ENCODE measurements at regions not wholly inside any gene's neighbourhood (a gene's known extent, or its start where the extent isn't known, plus 50 kb on each side); places are given as distances from the start of the nearest gene placed in this dataset.
"Not testable (repeated sequence)": the region's sequence is repeated elsewhere in the genome, so short reads cannot be mapped to it uniquely, and the experiment has no call there.

DNA sequence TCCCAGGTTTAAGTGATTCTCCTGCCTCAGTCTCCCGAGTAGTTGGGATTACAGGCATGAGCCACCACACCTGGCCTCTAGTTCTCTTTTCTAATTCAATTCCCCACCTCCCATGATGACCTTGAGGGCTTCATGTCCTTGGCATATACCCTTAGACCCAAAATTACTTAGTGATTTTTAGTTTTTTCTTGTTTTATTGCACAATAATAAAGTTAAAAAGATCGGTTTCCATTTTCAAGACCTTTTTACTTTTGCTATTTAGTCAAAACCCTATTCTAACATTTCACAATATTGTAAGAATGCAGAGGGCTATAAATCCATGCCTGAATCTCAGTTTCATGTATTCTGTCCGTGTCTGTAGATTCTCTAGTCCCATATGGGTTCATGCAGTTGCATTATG, 354.6 kb upstream of the FANCL start:
- H3K27ac ChIP-seq (ENCODE audit: low read depth in 2 of 2, low read length in 1 of 2), result no peak overlapping the region
- H3K36me3 ChIP-seq (ENCODE audit: control insufficient read depth in 2 of 2, insufficient read depth in 2 of 2, low read length in 1 of 2), result no peaks in the 10 kb centered on the region
- WGBS, 2 donors, result 65 to 68% methylated on average over 3 of the region's 3 CpGs
- H3K4me1 ChIP-seq (ENCODE audit: control insufficient read depth in 2 of 2, insufficient read depth in 2 of 2, low read length in 1 of 2), result no peaks in the 10 kb centered on the region
- H3K27me3 ChIP-seq (ENCODE audit: control insufficient read depth in 1 of 2, insufficient read depth in 2 of 2, low read length in 2 of 2), result no peaks in the 10 kb centered on the region
- H3K4me3 ChIP-seq (ENCODE audit: low read depth in 1 of 2, low read length in 2 of 2), result no peak overlapping the region
- H3K9me3 ChIP-seq (ENCODE audit: control insufficient read depth in 2 of 2, insufficient read depth in 1 of 2, low read depth in 1 of 2, low read length in 1 of 2), result peaks cover 0 to 3% of the 10 kb centered on the region in 2 donors

DNA sequence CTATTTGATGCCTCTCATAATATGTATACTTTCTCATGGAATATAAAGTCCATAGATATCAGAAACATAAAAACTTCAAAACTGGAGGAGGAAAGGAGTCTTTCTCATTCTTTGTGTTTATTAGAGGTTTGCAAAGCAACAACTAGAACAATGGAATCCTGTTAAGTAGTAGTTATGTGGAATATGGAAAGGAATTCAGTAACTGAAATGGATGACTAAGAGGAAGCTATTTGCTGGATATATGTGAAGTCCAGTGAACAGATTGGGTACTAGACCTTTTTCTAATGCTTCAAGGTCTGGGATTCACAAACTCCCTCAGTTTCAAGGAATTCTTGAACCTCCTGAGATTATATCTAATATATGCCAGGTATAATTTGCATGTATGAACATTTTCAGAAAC, 353.6 kb upstream of the FANCL start:
- Histone ChIP-seq H3K4me3 (ENCODE audit: low read depth in 1 of 2, low read length in 2 of 2) (no peak overlapping the region), H3K27me3 (ENCODE audit: control insufficient read depth in 1 of 2, insufficient read depth in 2 of 2, low read length in 2 of 2) (no peaks in the 10 kb centered on the region), H3K27ac (ENCODE audit: low read depth in 2 of 2, low read length in 1 of 2) (no peak overlapping the region), H3K36me3 (ENCODE audit: control insufficient read depth in 2 of 2, insufficient read depth in 2 of 2, low read length in 1 of 2) (no peaks in the 10 kb centered on the region), H3K9me3 (ENCODE audit: control insufficient read depth in 2 of 2, insufficient read depth in 1 of 2, low read depth in 1 of 2, low read length in 1 of 2) (no peaks in the 10 kb centered on the region), H3K4me1 (ENCODE audit: control insufficient read depth in 2 of 2, insufficient read depth in 2 of 2, low read length in 1 of 2) (no peaks in the 10 kb centered on the region)

DNA sequence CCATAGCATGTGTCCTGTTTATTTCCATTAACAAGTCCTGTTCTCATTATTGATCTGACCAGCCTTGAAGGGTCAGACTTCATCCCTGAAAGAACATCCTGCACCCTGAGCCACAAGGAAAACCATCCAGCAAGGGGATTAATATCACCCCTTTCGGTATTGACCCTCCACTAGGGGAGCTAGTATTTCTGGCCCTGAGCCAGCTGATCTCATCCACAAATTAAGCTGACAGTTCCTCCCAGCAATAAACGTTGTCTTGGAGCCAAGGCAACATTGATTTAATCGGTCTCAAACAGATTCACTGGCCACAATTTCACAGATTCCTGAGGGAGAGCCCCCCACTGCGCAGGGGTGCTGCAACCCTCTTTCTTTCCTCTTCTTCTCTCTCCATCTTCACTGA, 353.1 kb upstream of the FANCL start:
- 45 to 46% methylated on average over 4 of the region's 4 CpGs for WGBS, 2 donors

DNA sequence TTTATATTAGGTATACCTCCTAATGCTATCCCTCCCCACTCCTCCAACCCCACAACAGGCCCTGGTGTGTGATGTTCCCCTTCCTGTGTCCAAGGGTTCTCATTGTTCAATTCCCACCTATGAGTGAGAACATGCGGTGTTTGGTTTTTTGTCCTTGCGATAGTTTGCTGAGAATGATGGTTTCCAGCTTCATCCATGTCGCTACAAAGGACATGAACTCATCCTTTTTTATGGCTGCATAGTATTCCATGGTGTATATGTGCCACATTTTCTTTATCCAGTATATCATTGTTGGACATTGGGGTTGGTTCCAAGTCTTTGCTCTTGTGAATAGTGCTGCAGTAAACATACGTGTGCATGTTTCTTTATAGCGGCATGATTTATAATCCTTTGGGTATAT, 345.1 kb upstream of the FANCL start:
- H3K27me3 ChIP-seq (ENCODE audit: control insufficient read depth in 1 of 2, insufficient read depth in 2 of 2, low read length in 2 of 2); H3K9me3 ChIP-seq (ENCODE audit: control insufficient read depth in 2 of 2, insufficient read depth in 1 of 2, low read depth in 1 of 2, low read length in 1 of 2); H3K4me3 ChIP-seq (ENCODE audit: low read depth in 1 of 2, low read length in 2 of 2); H3K36me3 ChIP-seq (ENCODE audit: control insufficient read depth in 2 of 2, insufficient read depth in 2 of 2, low read length in 1 of 2); H3K4me1 ChIP-seq (ENCODE audit: control insufficient read depth in 2 of 2, insufficient read depth in 2 of 2, low read length in 1 of 2); H3K27ac ChIP-seq (ENCODE audit: low read depth in 2 of 2, low read length in 1 of 2): not testable (repeated sequence)
- WGBS, 2 donors, result 84 to 99% methylated on average over 3 to 5 of the region's 5 CpGs

More for the DNA sequence above, 353.1 kb upstream of the FANCL start:
- Histone ChIP-seq H3K9me3 (ENCODE audit: control insufficient read depth in 2 of 2, insufficient read depth in 1 of 2, low read depth in 1 of 2, low read length in 1 of 2) (no peaks in the 10 kb centered on the region), H3K27ac (ENCODE audit: low read depth in 2 of 2, low read length in 1 of 2) (no peak overlapping the region), H3K4me3 (ENCODE audit: low read depth in 1 of 2, low read length in 2 of 2) (no peak overlapping the region), H3K27me3 (ENCODE audit: control insufficient read depth in 1 of 2, insufficient read depth in 2 of 2, low read length in 2 of 2) (no peaks in the 10 kb centered on the region), H3K4me1 (ENCODE audit: control insufficient read depth in 2 of 2, insufficient read depth in 2 of 2, low read length in 1 of 2) (no peaks in the 10 kb centered on the region), H3K36me3 (ENCODE audit: control insufficient read depth in 2 of 2, insufficient read depth in 2 of 2, low read length in 1 of 2) (no peaks in the 10 kb centered on the region)

DNA sequence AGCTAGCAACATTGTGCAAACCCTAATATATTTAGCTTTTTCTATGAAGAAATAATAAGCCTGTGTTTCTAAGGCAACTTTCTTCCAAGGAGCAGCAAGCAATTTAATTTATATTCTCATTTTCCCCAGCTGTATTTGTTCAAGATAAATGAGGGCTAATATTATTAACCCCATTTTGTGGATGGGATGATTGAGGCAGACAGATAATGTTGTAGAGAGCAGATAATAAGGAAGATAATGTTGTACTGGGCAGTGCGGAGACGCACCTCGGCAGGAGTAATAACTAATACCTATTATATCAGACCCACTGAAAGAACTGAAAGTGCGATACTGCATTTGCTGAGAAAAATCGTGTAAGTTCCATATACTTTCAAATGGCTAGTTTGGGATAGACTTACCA, 344.1 kb upstream of the FANCL start:
- H3K27me3 ChIP-seq (ENCODE audit: control insufficient read depth in 1 of 2, insufficient read depth in 2 of 2, low read length in 2 of 2), result no peaks in the 10 kb centered on the region
- no peak overlapping the region for H3K4me3 ChIP-seq (ENCODE audit: low read depth in 1 of 2, low read length in 2 of 2)
- no peaks in the 10 kb centered on the region for H3K36me3 ChIP-seq (ENCODE audit: control insufficient read depth in 2 of 2, insufficient read depth in 2 of 2, low read length in 1 of 2)
- no peaks in the 10 kb centered on the region for H3K4me1 ChIP-seq (ENCODE audit: control insufficient read depth in 2 of 2, insufficient read depth in 2 of 2, low read length in 1 of 2)
- no peak overlapping the region for H3K27ac ChIP-seq (ENCODE audit: low read depth in 2 of 2, low read length in 1 of 2)
- WGBS, 2 donors, result 91 to 93% methylated on average over 5 of the region's 5 CpGs
- no peaks in the 10 kb centered on the region for H3K9me3 ChIP-seq (ENCODE audit: control insufficient read depth in 2 of 2, insufficient read depth in 1 of 2, low read depth in 1 of 2, low read length in 1 of 2)

DNA sequence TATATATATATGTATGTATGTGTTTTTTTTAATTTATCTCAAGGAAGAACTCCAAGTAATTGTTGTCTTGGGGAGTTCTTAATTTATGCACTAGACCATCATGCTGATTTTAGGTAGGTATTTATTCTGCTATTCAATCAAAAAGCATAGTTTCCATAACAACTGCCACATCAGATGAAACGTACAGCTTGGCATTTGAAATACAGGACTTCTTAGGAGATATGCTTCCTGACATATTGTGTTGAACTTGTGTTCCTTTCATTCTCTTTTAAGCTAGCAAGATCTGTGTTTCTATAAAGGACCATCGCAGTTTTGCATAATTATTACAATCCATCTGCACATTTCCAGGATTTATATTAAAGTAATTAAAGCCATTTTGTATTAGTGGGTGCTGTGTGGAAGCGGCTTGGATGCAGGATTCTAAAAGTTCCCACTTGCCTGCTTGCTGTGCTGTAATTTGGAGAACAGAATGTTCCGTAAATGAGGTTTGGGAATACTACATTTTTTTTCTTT, 343.5 kb upstream of the FANCL start:
- H3K27ac ChIP-seq (ENCODE audit: low read depth in 2 of 2, low read length in 1 of 2), result no peak overlapping the region
- H3K4me3 ChIP-seq (ENCODE audit: low read depth in 1 of 2, low read length in 2 of 2), result no peak overlapping the region
- no peaks in the 10 kb centered on the region for H3K4me1 ChIP-seq (ENCODE audit: control insufficient read depth in 2 of 2, insufficient read depth in 2 of 2, low read length in 1 of 2)
- no peaks in the 10 kb centered on the region for H3K9me3 ChIP-seq (ENCODE audit: control insufficient read depth in 2 of 2, insufficient read depth in 1 of 2, low read depth in 1 of 2, low read length in 1 of 2)
- H3K27me3 ChIP-seq (ENCODE audit: control insufficient read depth in 1 of 2, insufficient read depth in 2 of 2, low read length in 2 of 2), result no peaks in the 10 kb centered on the region
- 80 to 86% methylated on average over 4 of the region's 4 CpGs for WGBS, 2 donors
- no peaks in the 10 kb centered on the region for H3K36me3 ChIP-seq (ENCODE audit: control insufficient read depth in 2 of 2, insufficient read depth in 2 of 2, low read length in 1 of 2)

- Histone ChIP-seq H3K9me3 (ENCODE audit: control insufficient read depth in 2 of 2, insufficient read depth in 1 of 2, low read depth in 1 of 2, low read length in 1 of 2) (no peaks in the 10 kb centered on the region), H3K27ac (ENCODE audit: low read depth in 2 of 2, low read length in 1 of 2) (no peak overlapping the region), H3K4me3 (ENCODE audit: low read depth in 1 of 2, low read length in 2 of 2) (no peak overlapping the region), H3K4me1 (ENCODE audit: control insufficient read depth in 2 of 2, insufficient read depth in 2 of 2, low read length in 1 of 2) (no peaks in the 10 kb centered on the region), H3K27me3 (ENCODE audit: control insufficient read depth in 1 of 2, insufficient read depth in 2 of 2, low read length in 2 of 2) (no peaks in the 10 kb centered on the region), H3K36me3 (ENCODE audit: control insufficient read depth in 2 of 2, insufficient read depth in 2 of 2, low read length in 1 of 2) (no peaks in the 10 kb centered on the region)
- 96% methylated on average over 2 of the region's 2 CpGs for WGBS, 2 donors
These were observed 337.2 kb upstream of the FANCL start for GRCh38 chr2:58578276-58578675.

DNA sequence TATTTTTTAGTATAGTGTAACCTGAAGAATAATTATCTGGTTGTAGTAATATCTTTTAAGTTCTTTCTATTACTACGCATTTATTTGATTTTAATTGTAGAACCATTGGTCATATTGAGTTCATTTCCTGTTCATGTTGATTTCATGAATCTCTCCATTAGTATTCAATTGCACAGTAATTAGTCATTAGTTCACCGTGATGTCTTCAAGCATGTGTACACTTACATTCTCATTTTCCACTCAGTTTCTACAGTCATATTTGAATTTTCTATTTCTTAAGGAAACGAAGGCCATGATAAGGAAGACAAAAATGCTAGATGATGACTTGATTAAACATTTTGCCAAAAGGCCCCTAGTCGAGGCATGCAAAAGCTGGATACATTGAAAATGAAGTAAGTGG, 333.7 kb upstream of the FANCL start:
- H3K27me3 ChIP-seq (ENCODE audit: control insufficient read depth in 1 of 2, insufficient read depth in 2 of 2, low read length in 2 of 2), result no peaks in the 10 kb centered on the region
- WGBS, 2 donors, result 73 to 74% methylated on average over 4 of the region's 4 CpGs

DNA sequence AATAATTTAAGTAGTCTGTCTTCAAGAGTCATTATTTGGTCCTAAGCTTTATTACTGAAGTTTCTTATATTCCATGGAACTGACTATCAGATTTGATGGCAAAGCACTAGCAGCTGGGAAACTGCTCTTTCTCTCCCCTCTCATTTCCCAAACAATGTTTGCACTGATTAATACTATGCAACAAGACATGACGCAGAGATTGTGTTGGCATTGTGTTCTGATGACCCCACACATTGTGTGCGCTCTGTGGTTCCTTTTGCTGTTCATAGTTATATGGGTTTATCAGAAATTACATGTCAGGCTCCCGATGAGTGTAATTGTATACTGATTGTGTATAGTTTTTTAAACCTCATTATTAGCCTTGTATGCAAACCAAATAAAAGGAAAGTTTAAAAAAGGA, 331.6 kb upstream of the FANCL start:
- H3K4me1 ChIP-seq (ENCODE audit: control insufficient read depth in 2 of 2, insufficient read depth in 2 of 2, low read length in 1 of 2), result no peaks in the 10 kb centered on the region
- H3K9me3 ChIP-seq (ENCODE audit: control insufficient read depth in 2 of 2, insufficient read depth in 1 of 2, low read depth in 1 of 2, low read length in 1 of 2), result no peaks in the 10 kb centered on the region
- H3K27me3 ChIP-seq (ENCODE audit: control insufficient read depth in 1 of 2, insufficient read depth in 2 of 2, low read length in 2 of 2), result no peaks in the 10 kb centered on the region
- no peak overlapping the region for H3K27ac ChIP-seq (ENCODE audit: low read depth in 2 of 2, low read length in 1 of 2)
- no peaks in the 10 kb centered on the region for H3K36me3 ChIP-seq (ENCODE audit: control insufficient read depth in 2 of 2, insufficient read depth in 2 of 2, low read length in 1 of 2)
- H3K4me3 ChIP-seq (ENCODE audit: low read depth in 1 of 2, low read length in 2 of 2), result no peak overlapping the region
- 69 to 79% methylated on average over 3 of the region's 3 CpGs for WGBS, 2 donors

More for the DNA sequence above, 333.7 kb upstream of the FANCL start:
- Histone ChIP-seq H3K36me3 (ENCODE audit: control insufficient read depth in 2 of 2, insufficient read depth in 2 of 2, low read length in 1 of 2) (no peaks in the 10 kb centered on the region), H3K4me3 (ENCODE audit: low read depth in 1 of 2, low read length in 2 of 2) (no peak overlapping the region), H3K4me1 (ENCODE audit: control insufficient read depth in 2 of 2, insufficient read depth in 2 of 2, low read length in 1 of 2) (no peaks in the 10 kb centered on the region), H3K9me3 (ENCODE audit: control insufficient read depth in 2 of 2, insufficient read depth in 1 of 2, low read depth in 1 of 2, low read length in 1 of 2) (no peaks in the 10 kb centered on the region), H3K27ac (ENCODE audit: low read depth in 2 of 2, low read length in 1 of 2) (no peak overlapping the region)

- Histone ChIP-seq H3K4me1 (ENCODE audit: control insufficient read depth in 2 of 2, insufficient read depth in 2 of 2, low read length in 1 of 2) (no peaks in the 10 kb centered on the region), H3K27me3 (ENCODE audit: control insufficient read depth in 1 of 2, insufficient read depth in 2 of 2, low read length in 2 of 2) (no peaks in the 10 kb centered on the region), H3K27ac (ENCODE audit: low read depth in 2 of 2, low read length in 1 of 2) (no peak overlapping the region), H3K9me3 (ENCODE audit: control insufficient read depth in 2 of 2, insufficient read depth in 1 of 2, low read depth in 1 of 2, low read length in 1 of 2) (no peaks in the 10 kb centered on the region), H3K4me3 (ENCODE audit: low read depth in 1 of 2, low read length in 2 of 2) (no peak overlapping the region), H3K36me3 (ENCODE audit: control insufficient read depth in 2 of 2, insufficient read depth in 2 of 2, low read length in 1 of 2) (no peaks in the 10 kb centered on the region)
- WGBS, 2 donors, result 22 to 24% methylated on average over 10 of the region's 10 CpGs
These were observed 330.2 kb upstream of the FANCL start for GRCh38 chr2:58571181-58571852.
